Embryonic facial prominence (tissue), 1 donor: ENCODE measurements at regions not wholly inside any gene's neighbourhood (a gene's known extent, or its start where the extent isn't known, plus 50 kb on each side); places are given as distances from the start of the nearest gene placed in this dataset.

Experiments
- DNase-seq: peaks from one replicate; pipeline ENCODE4 v3.0.0-alpha.2; 2016; ENCODE audit errors: extremely low spot score

DNA sequence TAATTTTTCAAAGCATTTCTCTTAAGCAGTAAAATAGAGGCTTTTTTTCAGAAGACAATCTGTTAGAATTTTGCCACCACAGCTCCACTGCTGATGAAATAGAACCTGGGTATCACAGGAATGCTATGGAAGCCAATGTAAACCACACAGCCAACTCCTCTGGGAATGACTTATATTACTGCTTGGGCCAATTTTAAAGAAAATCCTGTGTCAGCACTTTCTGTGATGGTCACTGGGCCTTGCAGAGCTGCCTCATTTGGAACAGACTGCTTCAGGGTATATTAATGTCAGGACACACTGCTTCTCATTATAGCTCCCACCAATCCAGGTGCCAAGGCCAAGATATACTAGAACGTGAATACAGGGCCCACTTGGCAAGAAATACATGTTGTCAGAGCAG is 144.1 kb upstream of the ACTBL2 start:
- DNase-seq, result no peak

GRCh38 chr5:57621624-57622023 is 139.0 kb upstream of the ACTBL2 start:
- DNase-seq, result no peak

- DNase-seq, result no peak
Observed at GRCh38 chr5:57618767-57619381, 136.3 kb upstream of the ACTBL2 start.

DNA sequence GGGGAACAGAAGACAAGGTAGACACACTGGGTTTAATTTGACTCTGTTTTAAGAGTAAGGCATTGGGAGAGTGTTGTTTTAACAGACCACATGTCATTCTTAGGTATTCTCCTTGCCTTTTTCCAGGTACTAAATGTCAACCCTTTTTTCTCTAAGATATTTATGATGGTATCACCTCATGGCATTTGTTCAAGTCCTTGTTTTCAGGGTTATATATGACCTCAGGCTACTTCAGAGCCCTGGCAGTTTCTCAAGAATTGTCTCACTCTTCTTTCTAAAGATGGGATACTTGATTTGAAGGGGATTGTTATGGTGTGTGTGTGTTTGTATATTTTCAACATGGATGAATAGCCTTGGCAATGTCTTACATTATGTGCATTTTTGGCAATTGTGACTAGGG is 131.1 kb upstream of the ACTBL2 start:
- no peak for DNase-seq

DNA sequence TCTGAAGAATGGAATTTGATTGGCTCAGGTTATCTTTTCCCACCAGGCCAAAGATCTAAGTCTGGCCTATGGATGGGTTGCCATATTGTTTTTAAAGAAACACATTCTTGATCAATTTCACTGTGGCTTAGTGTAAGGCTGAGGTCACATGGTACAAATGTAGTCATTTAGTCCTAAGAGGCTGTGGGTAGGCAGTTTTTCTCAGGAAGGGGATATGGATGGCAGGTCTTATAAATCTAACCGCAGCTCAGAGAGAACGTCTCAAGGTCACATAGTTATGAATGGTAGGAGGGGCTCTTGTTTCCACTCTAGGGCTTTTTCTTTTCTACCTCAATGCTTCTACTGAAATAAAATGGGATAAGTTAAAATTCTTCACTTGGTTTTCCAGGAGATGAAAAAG is 128.6 kb upstream of the ACTBL2 start:
- DNase-seq, result no peak

DNA sequence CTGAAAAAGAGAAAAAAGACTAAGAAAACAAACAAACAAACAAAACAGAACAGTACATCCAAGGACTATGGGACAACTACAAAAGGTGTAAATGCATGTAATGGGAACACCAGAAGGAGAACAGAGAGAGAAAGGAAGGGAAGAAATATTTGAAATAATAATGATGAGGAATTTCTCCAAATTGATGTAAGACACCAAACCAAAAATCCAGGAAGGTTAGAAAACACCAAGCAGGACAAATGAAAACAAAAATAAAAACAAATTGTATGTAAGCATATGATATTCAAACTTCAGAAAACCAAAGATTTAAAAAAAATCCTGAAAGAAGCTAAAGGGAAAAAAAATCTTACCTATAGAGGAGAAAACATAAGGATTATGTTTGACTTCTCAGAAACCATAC is 125.9 kb upstream of the ACTBL2 start:
- no peak for DNase-seq

DNA sequence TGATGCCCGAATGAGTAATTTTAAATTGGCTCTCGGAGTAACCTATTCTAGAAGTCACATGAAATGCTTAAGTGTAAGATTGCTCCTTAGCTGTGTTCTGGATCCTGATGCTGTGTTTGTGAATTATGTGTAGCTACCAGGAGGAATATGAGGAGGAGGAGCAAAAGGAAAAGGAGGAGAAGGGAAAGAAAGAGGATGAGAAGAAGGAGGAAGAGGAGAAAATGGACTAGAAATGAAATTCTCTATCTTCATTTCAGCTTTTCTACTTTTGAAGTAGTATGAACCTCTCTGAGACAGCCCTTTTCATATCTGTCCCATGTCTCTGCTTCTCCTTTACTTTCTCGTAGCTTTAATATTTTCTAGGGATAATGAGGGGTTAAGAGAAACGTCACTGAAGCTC is 119.4 kb upstream of the ACTBL2 start:
- DNase-seq, result peak; percentile 100

DNA sequence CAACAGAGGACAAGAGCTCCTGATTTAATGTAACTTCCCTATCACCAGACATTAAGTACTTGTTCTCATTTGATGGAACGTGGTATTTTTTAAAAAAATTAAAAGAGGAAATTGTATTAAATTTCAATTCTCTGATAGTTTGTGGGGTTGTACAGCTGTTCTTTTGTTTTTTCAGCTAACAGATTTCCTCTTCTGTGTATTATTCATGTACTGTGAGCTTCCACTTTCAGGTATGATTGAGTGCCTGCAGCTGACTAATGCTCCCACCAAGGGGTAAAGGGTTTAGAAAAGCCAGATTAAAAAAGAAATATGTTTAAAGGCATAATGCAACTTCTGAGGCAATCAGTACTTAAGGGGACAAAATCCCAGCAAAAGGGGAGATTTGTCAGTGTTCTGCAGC is 117.7 kb upstream of the ACTBL2 start:
- no peak for DNase-seq

DNA sequence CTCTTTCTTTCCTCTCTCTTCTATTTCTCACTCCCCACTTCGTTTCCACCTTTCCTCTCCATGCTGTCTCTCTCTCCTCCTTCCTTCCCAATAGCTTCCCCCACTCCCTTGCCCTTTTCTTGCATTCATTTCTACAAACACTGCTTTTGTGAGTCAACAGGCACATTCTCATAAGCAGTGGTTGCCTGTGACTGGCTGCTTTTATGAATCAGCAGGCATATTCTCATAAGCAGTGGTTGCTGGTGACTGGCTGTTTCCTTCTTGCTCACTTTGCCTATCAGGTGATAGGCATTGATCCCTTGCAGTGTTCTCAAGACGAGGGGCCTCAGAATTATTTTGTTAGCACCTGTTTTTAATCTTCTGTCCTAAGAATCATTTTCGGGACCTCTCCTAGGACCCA is 116.1 kb upstream of the ACTBL2 start:
- no peak for DNase-seq

DNA sequence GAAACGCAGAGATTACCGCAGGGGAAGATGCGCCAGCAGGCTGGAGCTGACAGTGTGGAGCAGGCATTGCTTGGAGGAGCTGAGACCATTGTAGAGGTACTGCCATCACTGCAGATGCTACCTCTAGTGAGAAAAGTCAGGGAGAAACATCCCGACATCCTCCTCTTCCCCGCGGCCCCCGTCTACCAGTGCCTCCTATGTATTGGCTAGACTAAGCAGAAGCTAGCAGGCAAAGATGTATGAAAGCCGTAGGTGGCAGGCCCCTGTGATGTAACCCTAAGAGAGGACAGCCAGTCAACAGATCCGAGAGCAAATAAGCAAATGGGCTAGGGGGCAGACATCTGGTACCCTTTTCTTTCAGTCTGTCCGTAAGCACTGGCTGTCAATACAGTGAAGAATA is 115.5 kb upstream of the ACTBL2 start:
- no peak for DNase-seq

DNA sequence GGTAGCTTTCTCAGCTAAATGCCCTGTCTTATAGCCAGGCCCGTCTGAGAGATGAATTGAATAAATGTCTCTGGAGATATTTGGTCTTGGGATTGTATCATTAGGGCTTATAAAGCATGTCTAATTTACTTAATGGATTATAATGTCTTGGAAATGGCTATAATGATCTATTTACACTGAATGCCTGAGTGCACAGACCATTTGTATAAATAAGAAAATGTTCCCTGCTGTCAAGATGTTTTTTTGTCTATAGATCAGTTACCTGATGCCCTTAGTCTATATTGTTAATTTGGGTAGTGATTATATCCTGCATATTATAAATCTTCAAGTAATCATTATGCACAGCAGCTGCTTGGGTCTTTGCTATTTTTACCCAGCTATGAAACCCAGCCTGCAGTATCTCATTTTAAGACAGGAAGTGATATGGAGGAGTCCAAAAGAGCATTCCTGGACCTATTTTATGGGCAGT is 112.9 kb upstream of the ACTBL2 start:
- DNase-seq, result no peak

DNA sequence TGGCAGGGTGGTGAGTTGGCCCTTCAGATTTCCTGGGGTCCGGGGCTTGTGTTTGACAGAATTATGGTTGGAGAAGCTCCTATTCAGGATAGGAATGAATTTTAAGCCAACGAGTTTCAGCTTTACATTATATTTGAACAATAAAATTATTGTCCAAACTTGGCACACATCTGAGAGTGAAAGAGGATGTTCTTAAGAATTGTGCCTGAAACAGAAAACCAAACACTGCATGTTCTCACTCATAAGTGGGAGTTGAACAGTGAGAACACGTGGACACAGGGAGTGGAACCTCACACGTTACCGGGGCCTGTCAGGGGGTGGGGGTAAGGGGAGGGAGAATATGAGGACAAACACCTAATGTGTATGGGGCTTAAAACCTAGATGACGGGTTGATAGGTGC is 111.8 kb upstream of the ACTBL2 start:
- no peak for DNase-seq

DNA sequence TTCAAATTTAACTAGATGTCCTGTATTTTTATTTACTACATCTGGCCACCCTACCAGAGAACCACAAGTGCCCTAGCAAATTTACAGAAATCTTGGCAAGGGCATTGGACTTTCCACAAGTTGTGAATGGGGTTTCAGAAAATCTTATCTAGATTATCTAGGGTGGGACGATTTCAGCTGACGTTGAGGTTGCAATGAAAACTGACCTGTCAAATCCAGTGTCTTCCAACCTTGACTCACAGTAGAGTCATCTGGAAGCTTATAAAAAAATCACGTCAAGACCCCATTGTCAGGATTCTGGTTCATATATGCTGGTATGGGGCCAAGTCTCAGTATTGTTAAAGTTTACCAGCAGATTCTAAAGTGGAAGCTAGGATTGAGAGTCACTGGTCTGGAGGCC is 109.6 kb upstream of the ACTBL2 start:
- DNase-seq, result no peak

DNA sequence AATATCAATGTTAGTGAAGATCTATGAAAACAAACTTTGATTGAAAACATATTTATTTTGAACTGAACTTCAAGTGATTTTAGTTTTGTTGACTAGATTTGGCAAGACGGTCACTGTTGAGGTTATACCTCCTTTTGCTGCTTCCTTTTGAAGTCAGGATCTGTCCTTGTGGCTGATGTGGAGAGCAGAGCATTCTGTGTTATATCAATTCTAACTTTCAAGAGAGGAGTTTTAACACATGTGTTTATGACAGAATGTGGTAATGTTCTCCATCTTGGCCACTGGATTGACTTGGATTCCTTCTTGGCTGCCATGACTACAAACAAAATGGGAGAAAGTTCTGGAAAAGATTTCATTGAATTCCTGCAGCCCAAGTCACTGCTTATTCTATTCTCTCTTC is 104.0 kb upstream of the ACTBL2 start:
- DNase-seq, result peak; percentile 35

GRCh38 chr5:57582578-57583070 is 100.0 kb upstream of the ACTBL2 start:
- DNase-seq, result no peak

DNA sequence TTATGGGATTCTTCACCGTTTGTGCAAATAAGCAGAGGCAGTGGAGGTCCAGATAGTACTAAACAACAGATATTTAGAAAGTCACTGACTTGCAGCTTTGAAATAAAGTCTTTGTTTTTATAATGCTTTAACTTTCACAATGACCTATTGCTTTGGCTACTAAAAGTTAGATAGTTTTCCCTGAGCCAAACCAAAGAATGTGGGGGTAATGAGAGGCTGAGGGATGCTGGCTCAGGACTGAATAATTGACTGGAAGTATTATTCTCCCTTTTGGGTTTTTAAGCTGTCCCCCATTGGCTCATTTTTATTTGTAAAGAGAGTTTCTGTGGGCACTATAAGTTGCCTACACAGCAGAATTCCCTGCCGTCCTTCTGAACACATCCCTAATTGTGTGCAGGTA is 99.2 kb upstream of the ACTBL2 start:
- no peak for DNase-seq

DNA sequence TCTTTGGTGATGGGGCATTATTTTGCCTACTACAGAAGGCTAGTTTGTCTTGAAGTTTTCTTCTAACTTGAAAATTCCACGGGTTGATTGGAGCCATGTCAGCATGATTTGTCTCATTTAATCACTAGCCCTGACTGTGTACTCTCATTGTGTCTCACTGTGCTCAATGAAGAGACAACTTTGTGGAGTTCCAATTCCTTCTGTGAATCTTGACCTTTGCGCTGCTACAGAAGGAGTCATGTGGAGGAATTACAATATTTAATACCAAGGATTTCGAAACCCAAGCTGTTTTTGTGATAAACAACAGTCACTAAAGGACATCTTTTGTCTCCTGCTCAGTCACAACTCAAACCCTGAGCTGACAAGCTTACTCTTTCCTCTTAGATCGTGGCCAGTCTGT is 98.6 kb upstream of the ACTBL2 start:
- DNase-seq, result no peak

GRCh38 chr5:57577432-57578175 is 95.0 kb upstream of the ACTBL2 start:
- no peak for DNase-seq

GRCh38 chr5:57576317-57576716 is 93.7 kb upstream of the ACTBL2 start:
- no peak for DNase-seq

- DNase-seq, result no peak
Observed at GRCh38 chr5:57575839-57576238, 93.2 kb upstream of the ACTBL2 start.

DNA sequence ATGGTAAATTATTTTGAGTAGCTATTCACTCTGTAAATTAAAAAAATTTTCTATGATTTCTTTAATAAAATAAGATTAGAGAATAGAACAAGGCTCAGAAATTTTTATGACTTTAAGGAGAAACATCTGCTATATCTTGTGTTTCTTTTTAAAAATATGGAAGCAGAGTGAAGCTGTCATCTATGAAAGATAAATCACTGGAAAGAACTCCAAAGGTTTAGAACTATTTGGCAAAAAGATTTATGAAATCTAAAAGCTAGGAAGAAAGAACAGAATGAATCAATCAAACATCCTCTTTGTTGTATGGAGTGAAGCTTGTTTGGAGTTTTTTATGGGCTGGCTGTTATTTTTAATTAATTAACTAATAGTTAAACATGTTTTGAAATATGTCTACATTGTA is 89.8 kb upstream of the ACTBL2 start:
- no peak for DNase-seq

DNA sequence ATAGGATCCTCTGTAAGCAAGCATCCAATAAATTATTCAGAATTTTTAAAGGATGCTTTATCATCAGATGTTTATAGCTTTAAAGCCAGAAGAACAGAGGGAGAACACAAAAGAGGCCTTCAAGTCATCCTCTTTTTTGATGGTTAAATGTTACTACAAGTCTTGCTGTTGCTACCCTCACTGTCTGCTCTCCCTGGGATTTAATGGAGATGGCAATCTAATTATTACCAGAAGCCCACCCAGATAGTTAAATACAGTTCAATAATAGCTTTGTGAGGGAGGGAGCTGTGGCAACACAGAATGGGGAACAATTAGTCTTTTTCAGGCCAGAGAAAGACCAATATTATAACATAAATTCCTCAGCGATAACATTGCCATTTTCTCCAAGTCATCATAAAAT is 87.0 kb upstream of the ACTBL2 start:
- DNase-seq, result no peak

DNA sequence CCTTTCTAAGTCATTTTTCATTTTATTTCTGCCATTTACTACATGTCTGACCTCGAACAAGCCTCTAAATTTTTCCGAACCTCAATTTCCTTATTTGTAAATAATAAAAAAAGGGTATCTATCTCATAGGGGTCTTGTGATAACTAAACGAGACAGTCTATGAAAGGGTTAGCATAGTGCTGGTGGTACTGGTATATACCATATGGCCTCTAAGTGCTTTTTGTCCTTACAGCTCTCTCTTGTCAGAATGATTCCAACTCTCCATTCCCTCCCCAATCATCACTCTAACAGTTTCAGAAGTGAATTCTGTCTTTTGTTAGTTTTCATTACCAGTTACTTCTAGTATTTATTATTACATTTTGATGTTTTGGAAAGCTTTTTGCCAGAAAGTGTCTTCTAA is 85.5 kb upstream of the ACTBL2 start:
- DNase-seq, result no peak

DNA sequence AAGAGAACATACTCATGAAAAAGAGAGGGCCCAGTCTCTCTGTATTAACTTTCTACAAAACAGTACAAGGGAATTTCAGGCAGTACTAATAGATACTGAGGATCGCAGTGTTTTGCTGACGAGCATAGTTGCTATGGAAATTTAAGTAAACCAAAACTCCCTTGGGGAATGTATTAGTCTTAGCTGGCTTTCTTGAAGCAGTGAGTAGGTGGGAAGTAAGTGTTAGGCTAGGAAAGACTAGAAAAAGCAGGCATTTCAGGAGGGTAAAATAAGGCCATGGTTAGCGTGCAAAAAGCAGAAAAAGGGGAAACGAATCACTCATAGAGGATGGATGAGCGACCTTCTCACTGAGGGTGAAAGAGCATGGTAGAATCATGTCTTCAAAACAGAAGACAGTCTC is 84.3 kb upstream of the ACTBL2 start:
- DNase-seq, result peak; percentile 66
